Activated CD4-positive, CD25-positive, alpha-beta regulatory T cell treated with anti-CD3 and anti-CD28 coated beads, Interleukin-2, amount 50 U/mL, for 16 hours (primary cell): ENCODE measurements at regions not wholly inside any gene's neighbourhood (a gene's known extent, or its start where the extent isn't known, plus 50 kb on each side); places are given as distances from the start of the nearest gene placed in this dataset.

ENCODE experiments used
- DNase-seq: peaks from one replicate; pipeline ENCODE4 v3.0.0-alpha.2; 2020; ENCODE audit warnings: low read depth, low spot score

GRCh38 chr9:105861972-105862371 is 167.6 kb downstream of the TMEM38B start:
- DNase-seq = no peak

DNA sequence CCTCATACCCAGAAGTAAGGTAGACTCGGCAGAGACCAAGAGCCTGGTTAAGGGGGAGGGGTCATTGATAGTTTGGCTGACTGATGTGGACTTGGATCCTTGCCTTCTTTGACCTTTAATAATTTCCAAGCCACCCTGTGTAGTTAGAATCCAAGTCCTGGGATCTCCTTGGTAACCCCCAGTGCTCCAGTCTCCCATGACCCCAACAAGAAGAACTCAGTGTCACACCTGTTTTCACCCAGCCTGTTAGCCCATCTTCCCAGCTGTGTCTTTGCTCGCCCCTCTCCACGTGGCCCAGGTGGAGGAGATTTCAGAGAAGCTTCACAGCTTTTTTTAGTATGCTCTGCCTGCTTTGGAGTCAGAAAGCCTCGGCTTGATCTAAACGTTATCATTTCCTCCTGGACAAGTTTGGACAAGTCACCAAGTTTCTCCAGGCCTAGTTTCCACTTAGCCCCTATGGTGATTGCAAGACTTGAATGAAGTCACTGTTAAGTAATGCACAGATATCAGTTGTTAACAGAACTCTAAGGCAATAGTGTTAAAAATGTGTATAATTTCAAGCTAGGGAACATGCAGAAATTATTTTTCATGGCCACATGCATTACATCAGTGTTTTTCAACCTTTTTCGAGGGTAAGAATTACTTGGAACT is 170.0 kb downstream of the TMEM38B start:
- DNase-seq = no peak

DNA sequence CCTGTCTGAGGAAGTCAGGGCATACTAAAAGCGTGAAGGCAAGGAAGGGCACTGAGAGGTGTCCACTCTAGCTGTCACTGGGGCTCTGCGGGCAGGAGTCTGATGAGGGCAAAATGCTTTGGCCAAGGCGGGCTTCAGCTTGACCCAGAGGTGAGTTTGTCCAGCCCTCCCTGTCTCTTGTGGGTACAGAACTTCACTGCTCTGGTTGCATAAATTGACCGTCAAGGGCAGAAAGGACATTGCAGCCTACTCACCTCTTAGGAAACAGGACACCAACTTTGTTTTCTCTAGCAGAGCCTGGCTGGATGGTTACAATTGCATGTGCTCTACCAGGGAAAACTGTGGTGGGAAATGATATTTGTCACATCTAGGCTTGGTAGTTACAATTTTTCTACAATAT is 170.9 kb downstream of the TMEM38B start:
- no peak for DNase-seq

DNA sequence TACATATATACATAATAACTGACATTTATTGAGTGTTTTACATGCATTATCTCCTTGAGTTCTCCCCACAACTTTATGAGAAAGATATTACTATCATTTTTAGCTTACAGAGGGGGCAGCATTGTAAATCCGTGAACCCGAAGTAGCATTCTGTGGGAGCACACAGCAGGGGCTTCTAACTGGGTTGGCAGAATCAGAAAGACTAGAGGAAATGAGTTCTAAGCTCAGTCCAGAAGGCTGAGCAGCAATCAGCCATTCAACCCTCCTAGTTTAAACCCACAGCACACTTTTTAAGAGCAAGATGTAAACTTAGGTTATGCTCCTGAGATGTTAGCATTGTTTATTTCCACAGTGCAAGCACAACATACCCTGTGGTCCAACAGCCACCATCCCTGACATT is 177.2 kb downstream of the TMEM38B start:
- DNase-seq = no peak

DNA sequence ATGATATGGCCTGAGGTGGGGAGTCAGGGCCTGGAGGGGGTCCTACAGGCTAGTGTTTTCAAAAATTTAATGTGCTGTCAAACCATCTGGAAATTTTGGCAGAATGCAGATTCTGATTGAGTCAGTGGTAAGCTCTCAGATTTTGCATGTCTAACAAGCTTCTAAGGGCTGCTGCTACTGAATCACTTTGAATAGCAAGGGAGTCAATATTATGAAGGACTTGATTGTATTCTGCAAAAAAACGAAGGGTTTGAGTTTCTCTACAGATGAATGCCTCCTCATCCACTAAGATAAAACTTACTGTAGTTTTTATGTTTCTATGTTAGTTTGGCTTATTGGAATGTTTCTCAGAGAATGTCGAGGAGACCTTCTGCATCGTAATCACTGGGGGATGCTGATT is 179.5 kb downstream of the TMEM38B start:
- DNase-seq = no peak

- no peak for DNase-seq
Measured at GRCh38 chr9:105877721-105878120, 183.4 kb downstream of the TMEM38B start.

GRCh38 chr9:105879181-105879580 is 184.8 kb downstream of the TMEM38B start:
- DNase-seq = no peak

GRCh38 chr9:105880517-105880916 is 186.2 kb downstream of the TMEM38B start:
- no peak for DNase-seq

- no peak for DNase-seq
Measured at GRCh38 chr9:105881021-105881420, 186.7 kb downstream of the TMEM38B start.

DNA sequence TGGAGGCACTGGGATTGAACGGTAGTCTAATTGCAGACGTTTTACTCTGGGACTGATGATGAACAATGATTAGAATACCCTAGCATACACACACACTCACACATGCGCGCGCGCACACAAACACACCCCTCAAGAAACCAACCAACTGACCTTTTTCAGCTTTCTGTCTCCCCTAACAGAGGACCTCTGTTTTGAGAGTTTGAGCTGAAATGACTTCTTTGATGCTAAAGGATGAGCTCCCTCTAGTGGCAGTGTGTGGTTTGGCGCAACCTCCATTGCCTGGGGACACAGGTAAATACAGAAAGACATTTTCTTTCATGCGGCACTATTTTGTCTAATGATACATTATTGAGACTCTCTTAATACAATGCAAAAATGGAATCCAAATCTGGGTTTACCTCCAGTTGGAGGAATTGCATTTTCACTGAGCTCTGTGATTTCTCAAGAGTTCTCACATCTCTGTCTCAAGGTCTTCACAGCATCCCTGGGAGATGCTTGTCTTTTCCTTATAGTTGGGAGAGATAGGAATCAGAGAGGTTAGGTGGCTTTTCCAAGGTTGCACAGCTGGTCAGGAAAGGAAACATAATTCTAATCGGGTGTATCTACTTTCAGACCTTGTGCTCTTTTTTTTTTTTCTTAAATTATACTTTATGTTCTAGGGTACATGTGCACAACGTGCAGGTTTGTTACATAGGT is 187.5 kb downstream of the TMEM38B start:
- peak; percentile 41 for DNase-seq

DNA sequence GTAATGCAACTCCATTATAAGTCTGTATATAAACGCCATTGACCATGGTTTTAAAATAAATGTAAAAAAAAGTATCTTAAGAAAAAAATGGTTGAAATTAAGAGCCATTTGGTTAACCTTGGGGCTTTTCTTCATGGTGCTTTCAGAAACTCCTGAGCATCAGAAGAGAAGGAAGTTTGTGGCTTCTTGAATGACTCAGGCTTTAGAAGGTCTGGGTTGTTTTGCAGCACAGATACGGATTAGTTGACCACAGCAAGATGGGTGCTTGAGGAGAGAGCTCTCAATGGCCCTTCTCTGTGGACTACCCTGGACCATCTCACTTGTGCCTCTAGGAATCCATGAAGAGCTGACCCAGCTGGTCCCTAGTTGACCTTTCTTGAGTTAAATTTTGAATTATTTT is 189.5 kb downstream of the TMEM38B start:
- no peak for DNase-seq

DNA sequence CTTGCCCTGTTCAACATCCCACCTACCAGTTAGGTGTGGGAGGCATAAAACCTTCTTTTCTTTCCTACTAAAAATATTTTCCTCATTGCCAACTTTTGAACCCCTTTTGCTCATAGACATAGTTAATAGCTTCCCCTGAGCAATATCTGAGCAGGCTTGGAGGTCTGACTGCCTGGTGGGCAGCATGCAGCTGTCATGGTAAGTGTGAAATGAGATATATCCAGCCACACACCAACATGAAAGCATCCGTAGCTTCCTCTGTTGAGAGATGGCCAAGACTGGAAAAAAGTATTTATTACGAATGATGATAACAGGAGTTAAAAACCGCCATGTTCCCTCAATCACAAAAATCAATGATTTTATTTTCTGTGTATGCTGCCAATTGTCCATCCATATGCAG is 190.1 kb downstream of the TMEM38B start:
- DNase-seq = no peak

- no peak for DNase-seq
Measured at GRCh38 chr9:105886136-105886535, 191.8 kb downstream of the TMEM38B start.

DNA sequence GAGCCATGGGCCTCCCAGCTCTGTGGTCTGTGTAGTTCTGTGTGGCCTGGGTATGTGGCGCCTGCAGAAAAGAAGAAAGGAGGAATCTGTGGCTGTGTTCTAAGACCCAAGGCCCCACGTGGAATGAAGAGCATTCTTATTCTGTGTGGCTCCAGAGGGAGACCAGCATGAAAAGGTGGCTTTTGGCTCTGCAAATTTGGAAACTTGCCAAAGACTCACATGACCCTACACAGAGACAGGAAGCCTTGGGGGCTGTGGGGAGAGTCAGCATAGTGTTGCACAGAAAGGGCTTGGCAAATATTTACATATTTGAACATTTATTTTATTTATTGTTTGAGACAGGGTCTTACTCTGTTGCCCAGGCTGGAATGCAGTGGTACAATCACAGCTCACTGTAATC is 193.3 kb downstream of the TMEM38B start:
- DNase-seq = no peak

DNA sequence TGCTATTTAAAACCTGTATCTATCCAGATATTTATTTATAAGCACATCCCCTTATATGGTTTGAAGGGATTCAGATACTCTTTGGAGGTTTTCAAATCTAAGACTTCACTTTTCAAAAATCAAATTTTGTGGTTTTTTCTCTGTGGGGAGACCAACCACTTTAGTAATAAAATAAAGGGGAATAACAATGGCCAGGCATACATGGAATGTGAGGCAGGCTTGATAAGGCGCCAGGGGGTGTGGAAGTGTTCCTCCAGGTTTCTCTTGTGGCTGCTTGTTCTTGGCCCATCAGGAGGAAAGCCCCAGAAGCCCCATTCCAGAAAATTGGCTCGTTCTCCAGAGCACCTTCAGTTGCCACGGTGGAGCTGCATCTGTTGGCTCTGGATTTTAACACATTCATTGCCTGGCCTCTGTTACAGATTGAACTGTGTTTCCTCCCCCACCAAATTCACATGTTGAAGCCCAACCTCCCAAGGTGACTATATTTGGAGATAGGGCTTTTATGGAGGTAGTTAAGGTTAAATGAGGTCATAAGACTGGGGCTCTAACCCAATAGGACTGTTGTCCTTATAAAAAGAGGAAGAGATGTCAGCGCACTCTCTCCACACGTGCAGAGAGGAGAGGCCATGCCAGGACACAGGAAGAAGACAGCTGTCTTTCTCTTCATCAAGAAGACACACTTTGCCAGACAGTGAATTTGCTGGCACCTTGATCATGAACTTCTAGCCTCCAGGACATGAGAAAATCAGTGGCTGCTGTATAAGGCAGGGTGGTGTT is 195.9 kb downstream of the TMEM38B start:
- no peak for DNase-seq

DNA sequence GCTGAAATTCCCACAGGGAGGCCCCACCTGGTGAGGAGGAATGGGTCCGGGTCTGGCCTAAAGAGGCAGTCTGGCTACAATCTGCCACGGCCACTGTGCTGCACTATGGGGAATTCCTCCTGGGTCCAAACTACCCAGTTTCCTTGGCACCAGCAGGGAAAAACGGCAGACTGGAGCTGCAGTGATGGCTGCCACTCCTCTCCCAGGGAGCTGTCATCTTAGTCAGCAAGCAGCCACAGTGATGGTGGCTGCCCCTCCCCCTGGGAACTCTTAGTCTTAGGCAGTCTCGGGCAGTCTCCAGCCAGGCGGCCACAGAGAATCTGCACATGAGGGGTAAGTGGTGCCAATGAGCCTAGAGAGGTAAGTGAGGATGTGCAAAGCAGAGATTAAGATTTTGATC is 205.8 kb downstream of the TMEM38B start:
- DNase-seq = no peak

- DNase-seq = no peak
Measured at GRCh38 chr9:105901514-105902109, 207.3 kb downstream of the TMEM38B start.

- DNase-seq = no peak
Measured at GRCh38 chr9:105908069-105908468, 213.7 kb downstream of the TMEM38B start.

DNA sequence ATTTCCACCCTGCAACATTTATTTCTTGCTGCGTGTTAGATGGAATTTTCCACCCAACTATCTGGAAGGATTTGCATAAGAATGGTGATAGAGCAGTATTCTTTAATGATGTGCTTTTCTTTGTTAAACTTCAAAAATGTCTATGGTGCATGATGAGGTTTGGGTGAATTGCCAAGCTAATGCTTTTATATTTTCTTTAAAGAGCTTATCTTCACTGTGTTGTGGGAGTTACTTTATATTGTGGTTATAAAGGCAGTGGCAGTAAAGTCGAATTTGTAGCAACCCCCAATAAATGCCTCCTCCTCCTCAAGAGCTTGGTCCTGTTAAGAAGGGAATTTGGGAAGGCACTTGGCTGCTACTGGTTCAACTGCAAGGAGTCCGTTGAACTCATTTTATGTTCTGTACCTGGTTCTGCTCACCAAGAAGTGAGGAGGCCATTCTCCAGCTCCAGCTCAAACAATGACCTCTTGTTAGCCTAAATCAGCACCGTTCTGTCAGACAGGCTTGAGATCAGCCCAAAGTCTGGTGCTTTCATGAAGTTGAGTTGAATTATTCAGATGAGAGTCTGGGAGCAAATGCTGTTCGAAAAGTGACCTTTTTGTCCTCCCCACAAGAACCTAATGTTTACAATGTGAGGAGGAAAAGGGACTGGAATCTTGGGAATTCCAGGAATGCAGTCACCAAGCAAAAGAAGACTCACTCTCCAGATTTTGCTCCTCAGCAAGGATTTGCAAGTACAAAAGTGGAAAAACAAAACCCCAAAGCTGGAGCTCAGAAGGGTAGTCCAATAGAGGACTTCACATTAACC is 217.0 kb downstream of the TMEM38B start:
- DNase-seq = no peak

- DNase-seq = no peak
Measured at GRCh38 chr9:105912157-105912862, 218.0 kb downstream of the TMEM38B start.
